ENCODE measurements at regions not wholly inside any gene's neighbourhood (a gene's known extent, or its start where the extent isn't known, plus 50 kb on each side); places are given as distances from the start of the nearest gene placed in this dataset.
A peak's percentile ranks its signal among the peaks of the same experiment; 100 is the strongest.

DNA sequence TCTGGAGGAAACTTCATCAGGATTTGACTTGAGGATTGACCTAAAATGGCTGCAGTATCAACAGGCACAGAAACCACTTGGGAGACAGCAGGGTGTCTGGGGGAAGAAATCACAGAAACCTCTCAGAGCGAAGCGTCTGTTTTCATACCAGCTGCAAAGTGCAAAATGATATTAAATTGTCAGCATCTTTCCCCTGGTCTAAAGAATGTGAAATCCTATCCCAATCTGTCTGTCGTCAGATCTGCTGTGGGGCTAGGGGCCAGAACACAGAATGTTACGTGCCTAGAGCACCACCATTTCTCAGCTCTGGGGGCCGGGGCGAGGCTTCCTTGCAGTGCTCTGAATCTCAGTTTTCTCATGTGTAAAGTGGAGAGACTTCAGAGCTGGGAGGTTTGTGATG is 54.1 kb upstream of the MYCN start:
- no peak overlapping the region for H3K4me3 ChIP-seq (ENCODE audit: low read depth in 2 of 2, low read length in 2 of 2)
- DNase-seq (ENCODE audit: low read depth, low spot score) (no peak), ATAC-seq (no peak)
- no peaks in the 10 kb centered on the region for H3K27me3 ChIP-seq (ENCODE audit: control insufficient read depth, insufficient read depth, low read length)
- H3K4me1 ChIP-seq (ENCODE audit: control insufficient read depth, insufficient read depth, low read length): peaks cover 2% of the 10 kb centered on the region
- CTCF ChIA-PET: no interaction called here
- no TSS peak for BruUV-seq (replicated peaks)
- POLR2A ChIA-PET: no interaction called here
- intact Hi-C loops (cut with micrococcal nuclease; ENCODE audit: unreplicated experiment): no loop called here
- no peaks in the 10 kb centered on the region for H3K9me3 ChIP-seq (ENCODE audit: control insufficient read depth, insufficient read depth, low read depth, low read length)
- no peak overlapping the region for H3K27ac ChIP-seq (ENCODE audit: low read length)
- TF ChIP-seq POLR2AphosphoS5 (IDR thresholded peaks at IDR 0.05; ENCODE audit: low read depth, low read length): no peak
- TF ChIP-seq, protein P1, sequence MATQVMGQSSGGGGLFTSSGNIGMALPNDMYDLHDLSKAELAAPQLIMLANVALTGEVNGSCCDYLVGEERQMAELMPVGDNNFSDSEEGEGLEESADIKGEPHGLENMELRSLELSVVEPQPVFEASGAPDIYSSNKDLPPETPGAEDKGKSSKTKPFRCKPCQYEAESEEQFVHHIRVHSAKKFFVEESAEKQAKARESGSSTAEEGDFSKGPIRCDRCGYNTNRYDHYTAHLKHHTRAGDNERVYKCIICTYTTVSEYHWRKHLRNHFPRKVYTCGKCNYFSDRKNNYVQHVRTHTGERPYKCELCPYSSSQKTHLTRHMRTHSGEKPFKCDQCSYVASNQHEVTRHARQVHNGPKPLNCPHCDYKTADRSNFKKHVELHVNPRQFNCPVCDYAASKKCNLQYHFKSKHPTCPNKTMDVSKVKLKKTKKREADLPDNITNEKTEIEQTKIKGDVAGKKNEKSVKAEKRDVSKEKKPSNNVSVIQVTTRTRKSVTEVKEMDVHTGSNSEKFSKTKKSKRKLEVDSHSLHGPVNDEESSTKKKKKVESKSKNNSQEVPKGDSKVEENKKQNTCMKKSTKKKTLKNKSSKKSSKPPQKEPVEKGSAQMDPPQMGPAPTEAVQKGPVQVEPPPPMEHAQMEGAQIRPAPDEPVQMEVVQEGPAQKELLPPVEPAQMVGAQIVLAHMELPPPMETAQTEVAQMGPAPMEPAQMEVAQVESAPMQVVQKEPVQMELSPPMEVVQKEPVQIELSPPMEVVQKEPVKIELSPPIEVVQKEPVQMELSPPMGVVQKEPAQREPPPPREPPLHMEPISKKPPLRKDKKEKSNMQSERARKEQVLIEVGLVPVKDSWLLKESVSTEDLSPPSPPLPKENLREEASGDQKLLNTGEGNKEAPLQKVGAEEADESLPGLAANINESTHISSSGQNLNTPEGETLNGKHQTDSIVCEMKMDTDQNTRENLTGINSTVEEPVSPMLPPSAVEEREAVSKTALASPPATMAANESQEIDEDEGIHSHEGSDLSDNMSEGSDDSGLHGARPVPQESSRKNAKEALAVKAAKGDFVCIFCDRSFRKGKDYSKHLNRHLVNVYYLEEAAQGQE (IDR thresholded peaks at IDR 0.05; ENCODE audit: insufficient read depth in 1 of 2, low read depth in 2 of 2, low read length in 1 of 2): no peak
- no peak for TF ChIP-seq SIN3A (IDR thresholded peaks at IDR 0.05; ENCODE audit: borderline replicate concordance, insufficient read depth, low read depth, low read length)
- TF ChIP-seq TCF7L2 (IDR thresholded peaks at IDR 0.05; ENCODE audit: low read depth, low read length): no peak
- no peak for TF ChIP-seq CTCF (IDR thresholded peaks at IDR 0.05)
- in situ Hi-C loops (cut with HindIII; ENCODE audit: low pct_unique_long_range_greater_than_20kb, low sequenced_read_pairs): no loop called here
- H3K36me3 ChIP-seq (ENCODE audit: control insufficient read depth, insufficient read depth, low read length): no peaks in the 10 kb centered on the region

GRCh38 chr2:15889442-15890123 is 50.8 kb upstream of the MYCN start:
- in situ Hi-C loops (cut with HindIII; ENCODE audit: low pct_unique_long_range_greater_than_20kb, low sequenced_read_pairs): no loop called here
- TF ChIP-seq, protein P1 (IDR thresholded peaks at IDR 0.05; ENCODE audit: insufficient read depth in 1 of 2, low read depth in 2 of 2, low read length in 1 of 2): no peak
- TF ChIP-seq TCF7L2 (IDR thresholded peaks at IDR 0.05; ENCODE audit: low read depth, low read length): no peak
- no peak for TF ChIP-seq CTCF (IDR thresholded peaks at IDR 0.05)
- no peak for TF ChIP-seq SIN3A (IDR thresholded peaks at IDR 0.05; ENCODE audit: borderline replicate concordance, insufficient read depth, low read depth, low read length)
- no peak for TF ChIP-seq POLR2AphosphoS5 (IDR thresholded peaks at IDR 0.05; ENCODE audit: low read depth, low read length)
- no peaks in the 10 kb centered on the region for H3K27me3 ChIP-seq (ENCODE audit: control insufficient read depth, insufficient read depth, low read length)
- H3K27ac ChIP-seq (ENCODE audit: low read length): no peak overlapping the region
- intact Hi-C loops (cut with micrococcal nuclease; ENCODE audit: unreplicated experiment): no loop called here
- ChIA-PET POLR2A (interaction anchor here (0.6 kb wide), 1 partner anchor 31 kb away, joined by 3 read pairs; no protein-coding TSS in a partner anchor), CTCF (no interaction called here)
- DNase-seq (ENCODE audit: low read depth, low spot score): no peak
- H3K9me3 ChIP-seq (ENCODE audit: control insufficient read depth, insufficient read depth, low read depth, low read length): no peaks in the 10 kb centered on the region
- no peaks in the 10 kb centered on the region for H3K36me3 ChIP-seq (ENCODE audit: control insufficient read depth, insufficient read depth, low read length)
- BruUV-seq (replicated peaks): no TSS peak
- peaks cover 10% of the 10 kb centered on the region for H3K4me1 ChIP-seq (ENCODE audit: control insufficient read depth, insufficient read depth, low read length)
- 0 out of 2 replicates have a peak, but pooled peaks have one; percentile 18 for ATAC-seq
- H3K4me3 ChIP-seq (ENCODE audit: low read depth in 2 of 2, low read length in 2 of 2): no peak overlapping the region
